IMR-90 (cell line): ENCODE measurements at regions not wholly inside any gene's neighbourhood (a gene's known extent, or its start where the extent isn't known, plus 50 kb on each side); places are given as distances from the start of the nearest gene placed in this dataset.

Source experiments
- ATAC-seq: fragments of 200-7000 bp; cut with Tn5 transposase; 2 replicates; pipeline ENCODE4 v1.9.1; 2020; ENCODE audit warnings: low read depth, mild to moderate bottlenecking, moderate library complexity
- BruUV-seq: library from RNA; stranded (reverse); fragments of 400-500 nt; replicated peaks from 2 replicates; lab custom pipeline; 2021; lab: Mats Ljungman, UMichigan
- CTCF ChIA-PET: fragments of 300-600 bp; formaldehyde crosslinking; extraction: SDS; loops from one replicate; lab custom pipeline; 2021; ENCODE audit warnings: antibody characterized with exemption; lab: Yijun Ruan, JAX
- POLR2A ChIA-PET: fragments of 300-600 bp; sonication (Branson Sonifier 250); formaldehyde crosslinking; loops from one replicate; lab custom pipeline; 2022; ENCODE audit warnings: antibody characterized with exemption; ENCODE audit not compliant: unreplicated experiment; lab: Charles Lee
- DNase-seq: peaks from one replicate; pipeline ENCODE4 v3.0.0; 2013
- H2AFZ ChIP-seq: replicated peaks from 2 replicates; pipeline ENCODE3; 2013; ENCODE audit warnings: low read length, mild to moderate bottlenecking; ENCODE audit not compliant: poor library complexity
- H2AK5ac ChIP-seq: 2 replicates; pipeline ENCODE4 v1.6.1; 2013; ENCODE audit warnings: low read depth, low read length, inconsistent platforms
- H2AK9ac ChIP-seq: replicated peaks from 2 replicates; pipeline ENCODE3; 2013; ENCODE audit warnings: mild to moderate bottlenecking, low read depth, low read length, moderate library complexity; ENCODE audit not compliant: poor library complexity
- H2BK120ac ChIP-seq: 2 replicates; pipeline ENCODE4 v1.6.1; 2013; ENCODE audit warnings: low read depth, low read length, inconsistent platforms
- H2BK15ac ChIP-seq: 3 replicates; pipeline ENCODE4 v1.6.1; 2013; ENCODE audit warnings: low read depth, low read length, inconsistent platforms
- H2BK20ac ChIP-seq: 2 replicates; pipeline ENCODE4 v1.6.1; 2013; ENCODE audit warnings: low read depth, mild to moderate bottlenecking, inconsistent platforms, low read length, moderate library complexity
- H2BK5ac ChIP-seq: 2 replicates; pipeline ENCODE4 v1.6.1; 2013; ENCODE audit warnings: mild to moderate bottlenecking, low read depth, low read length, inconsistent platforms; ENCODE audit not compliant: poor library complexity, severe bottlenecking
- H3K14ac ChIP-seq: replicated peaks from 2 replicates; pipeline ENCODE4 v1.6.1; 2013; ENCODE audit warnings: low read depth, low read length, inconsistent platforms
- H3K18ac ChIP-seq: 2 replicates; pipeline ENCODE4 v1.6.1; 2013; ENCODE audit warnings: low read depth, low read length, control low read depth
- H3K23ac ChIP-seq: 2 replicates; pipeline ENCODE4 v1.6.1; 2013; ENCODE audit warnings: low read depth, low read length, inconsistent platforms
- H3K27ac ChIP-seq: 2 replicates; pipeline ENCODE4 v1.5.1; 2013; ENCODE audit warnings: mild to moderate bottlenecking, control low read depth, low read length; ENCODE audit not compliant: insufficient read depth
- H3K27me3 ChIP-seq: 2 replicates; pipeline ENCODE4 v1.6.1; 2013; ENCODE audit warnings: low read length; ENCODE audit not compliant: control insufficient read depth, insufficient read depth
- H3K36me3 ChIP-seq: 2 replicates; pipeline ENCODE4 v1.6.1; 2013; ENCODE audit warnings: low read length, mixed read lengths; ENCODE audit not compliant: control insufficient read depth, insufficient read depth
- H3K4ac ChIP-seq: 2 replicates; pipeline ENCODE4 v1.6.1; 2013; ENCODE audit warnings: low read depth, low read length, inconsistent platforms
- H3K4me1 ChIP-seq: 2 replicates; pipeline ENCODE4 v1.6.1; 2013; ENCODE audit warnings: low read length, mixed read lengths; ENCODE audit not compliant: control insufficient read depth, insufficient read depth
- H3K4me2 ChIP-seq: 2 replicates; pipeline ENCODE4 v1.6.1; 2013; ENCODE audit warnings: low read depth, mild to moderate bottlenecking, control low read depth, low read length, moderate library complexity
- H3K4me3 ChIP-seq: 2 replicates; pipeline ENCODE4 v1.5.1; 2013; ENCODE audit warnings: low read depth, mild to moderate bottlenecking, control low read depth, low read length, moderate library complexity; ENCODE audit not compliant: insufficient read depth
- H3K56ac ChIP-seq: 2 replicates; pipeline ENCODE4 v1.6.1; 2013; ENCODE audit warnings: low read length, inconsistent platforms; ENCODE audit not compliant: insufficient read depth; ENCODE audit errors: extremely low read depth
- H3K79me1 ChIP-seq, 2 experiments: 2 replicates each; pipeline ENCODE4 v1.6.1; 2013; ENCODE audit warnings: low read length in 2 of 2, inconsistent platforms in 1 of 2, low read depth in 1 of 2
- H3K9ac ChIP-seq: 2 replicates; pipeline ENCODE4 v1.6.1; 2013; ENCODE audit warnings: low read depth, low read length, control low read depth
- H3K9me1 ChIP-seq: 2 replicates; pipeline ENCODE4 v1.6.1; 2013; ENCODE audit warnings: low read length, inconsistent platforms; ENCODE audit not compliant: insufficient read depth
- H3K9me3 ChIP-seq: 2 replicates; pipeline ENCODE4 v1.6.1; 2013; ENCODE audit warnings: low read length; ENCODE audit not compliant: control insufficient read depth, insufficient read depth
- H4K20me1 ChIP-seq: 2 replicates; pipeline ENCODE4 v1.6.1; 2013; ENCODE audit warnings: low read length, inconsistent platforms; ENCODE audit not compliant: insufficient read depth
- H4K5ac ChIP-seq: 2 replicates; pipeline ENCODE4 v1.6.1; 2013; ENCODE audit warnings: mild to moderate bottlenecking, low read depth, low read length, control low read depth
- H4K8ac ChIP-seq, 2 experiments: 2 replicates each; pipeline ENCODE4 v1.6.1; 2013; ENCODE audit warnings: low read depth in 2 of 2, low read length in 2 of 2, control low read depth in 1 of 2, inconsistent platforms in 1 of 2
- H4K91ac ChIP-seq: 2 replicates; pipeline ENCODE4 v1.6.1; 2013; ENCODE audit warnings: low read depth, low read length, inconsistent platforms; ENCODE audit not compliant: insufficient read depth
- BHLHE40 ChIP-seq: fragments of 150-350 bp; IDR thresholded peaks from 2 replicates; pipeline ENCODE4 v1.6.1; 2016; ENCODE audit warnings: mild to moderate bottlenecking, low read depth, low read length
- CEBPB ChIP-seq: IDR thresholded peaks from 2 replicates; pipeline ENCODE4 v1.6.1; 2012; ENCODE audit warnings: low read depth, low read length, improper control_type of control experiment
- CHD1 ChIP-seq: IDR thresholded peaks from 2 replicates; pipeline ENCODE4 v1.6.1; 2012; ENCODE audit warnings: low read depth, low read length, improper control_type of control experiment
- CTCF ChIP-seq: conservative IDR thresholded peaks from 2 replicates; pipeline ENCODE4 v1.5.1; 2012; ENCODE audit warnings: mild to moderate bottlenecking, low read depth, low read length, improper control_type of control experiment
- ELK1 ChIP-seq: fragments of 150-350 bp; IDR thresholded peaks from 2 replicates; pipeline ENCODE4 v1.6.1; 2016; ENCODE audit warnings: low read depth, mild to moderate bottlenecking, low read length, moderate library complexity, borderline replicate concordance
- FOS ChIP-seq: fragments of 150-350 bp; IDR thresholded peaks from 2 replicates; pipeline ENCODE4 v1.6.1; 2016; ENCODE audit warnings: low read depth, low read length
- MAFK ChIP-seq: IDR thresholded peaks from 2 replicates; pipeline ENCODE4 v1.6.1; 2012; ENCODE audit warnings: low read depth, low read length, improper control_type of control experiment
- MAZ ChIP-seq: IDR thresholded peaks from 2 replicates; pipeline ENCODE4 v1.6.1; 2012; ENCODE audit warnings: low read depth, mild to moderate bottlenecking, low read length, improper control_type of control experiment, moderate library complexity, borderline replicate concordance
- MXI1 ChIP-seq: IDR thresholded peaks from 2 replicates; pipeline ENCODE4 v1.6.1; 2012; ENCODE audit warnings: low read depth, mild to moderate bottlenecking, low read length, moderate library complexity, borderline replicate concordance
- NFE2L2 ChIP-seq: fragments of 150-350 bp; IDR thresholded peaks from 2 replicates; pipeline ENCODE4 v1.6.1; 2016; ENCODE audit warnings: low read depth, mild to moderate bottlenecking, low read length
- POLR2A ChIP-seq: IDR thresholded peaks from 2 replicates; pipeline ENCODE4 v1.6.1; 2012; ENCODE audit warnings: mild to moderate bottlenecking, low read depth, low read length
- RAD21 ChIP-seq: IDR thresholded peaks from 2 replicates; pipeline ENCODE4 v1.6.1; 2012; ENCODE audit warnings: low read length, improper control_type of control experiment
- RCOR1 ChIP-seq: IDR thresholded peaks from 2 replicates; pipeline ENCODE4 v1.6.1; 2012; ENCODE audit warnings: mild to moderate bottlenecking, low read length, improper control_type of control experiment; ENCODE audit not compliant: insufficient replicate concordance
- RFX5 ChIP-seq: IDR thresholded peaks from 2 replicates; pipeline ENCODE4 v1.8.0; 2012; ENCODE audit warnings: low read depth, mild to moderate bottlenecking, low read length, moderate library complexity
- SMC3 ChIP-seq: fragments of 150-350 bp; IDR thresholded peaks from 2 replicates; pipeline ENCODE4 v1.6.1; 2016; ENCODE audit warnings: low read depth, mild to moderate bottlenecking, antibody characterized with exemption, low read length, moderate library complexity
- USF2 ChIP-seq: fragments of 150-350 bp; IDR thresholded peaks from 2 replicates; pipeline ENCODE4 v1.6.1; 2017; ENCODE audit warnings: mild to moderate bottlenecking, antibody characterized with exemption, low read length, low read depth
- WGBS, 2 experiments: methylation state at CpG; one replicate each; pipeline versions ENCODE4 v1.1.5 to v1.1.7; 2013; ENCODE audit warnings: missing lambda C conversion rate in 2 of 2; ENCODE audit not compliant: insufficient read length in 1 of 2; ENCODE audit errors: extremely low coverage in 2 of 2; 5-methylcytosine and 5-hydroxymethylcytosine counted together
- dilution Hi-C: fragments of 300-500 bp; cut with HindIII; formaldehyde crosslinking; loops from one replicate; pipeline ENCODE4 v1.14.3; 2018; ENCODE audit warnings: low sequenced_read_pairs; ENCODE audit not compliant: unreplicated experiment
- in situ Hi-C: fragments of 300-500 bp; cut with MboI; formaldehyde crosslinking; loops from 3 replicates; pipeline ENCODE4 v1.14.3; 2019; ENCODE audit warnings: low sequenced_read_pairs, inconsistent platforms, mixed read lengths
- intact Hi-C: fragments of 100-400 bp; cut with micrococcal nuclease; formaldehyde crosslinking; loops from 2 replicates; pipeline ENCODE4 v1.10.0; 2022

- no peak overlapping the region for H4K5ac ChIP-seq
- TF ChIP-seq FOS (no peak), POLR2A (no peak), CHD1 (no peak), ELK1 (no peak), CEBPB (no peak), MAFK (no peak), BHLHE40 (no peak), NFE2L2 (no peak), RFX5 (no peak), MAZ (no peak), USF2 (no peak), RAD21 (no peak), RCOR1 (no peak), CTCF (no peak), SMC3 (no peak), MXI1 (no peak)
- no peak for ATAC-seq
- H3K4me2 ChIP-seq: no peak overlapping the region
- no peak overlapping the region for H3K4me3 ChIP-seq
- ChIA-PET POLR2A (no interaction called here), CTCF (no interaction called here)
- no peak overlapping the region for H3K56ac ChIP-seq
- H2BK20ac ChIP-seq: no peak overlapping the region
- H4K91ac ChIP-seq: no peak overlapping the region
- H3K14ac ChIP-seq: no peak overlapping the region
- no peak overlapping the region for H2BK120ac ChIP-seq
- H3K4me1 ChIP-seq: no peaks in the 10 kb centered on the region; the same call in 1 of the 2 replicates
- H3K36me3 ChIP-seq: no peaks in the 10 kb centered on the region
- no peak overlapping the region for H3K23ac ChIP-seq
- no peak overlapping the region for H3K18ac ChIP-seq
- no peak overlapping the region for H2AK9ac ChIP-seq
- WGBS, 2 experiments: 83% methylated on average over 3 of the region's 9 CpGs; no CpG with 5 or more reads in 1 of the 2 experiments
- no peaks in the 10 kb centered on the region for H4K20me1 ChIP-seq
- DNase-seq: no peak
- H2AK5ac ChIP-seq: no peak overlapping the region
- no peak overlapping the region for H2BK15ac ChIP-seq
- no TSS peak for BruUV-seq
- no peak overlapping the region for H3K9ac ChIP-seq
- dilution Hi-C loops (no loop called here), intact Hi-C loops (no loop called here), in situ Hi-C loops (no loop called here)
- H3K27ac ChIP-seq: no peak overlapping the region
- no peak overlapping the region for H3K4ac ChIP-seq
- H3K79me1 ChIP-seq: no peaks in the 10 kb centered on the region
- H4K8ac ChIP-seq: no peak overlapping the region
- H3K9me1 ChIP-seq: no peaks in the 10 kb centered on the region
- peaks cover 2% of the 10 kb centered on the region; the same call in 1 of the 2 replicates for H3K27me3 ChIP-seq
- no peaks in the 10 kb centered on the region for H3K9me3 ChIP-seq
- no peak overlapping the region for H2AFZ ChIP-seq
- H2BK5ac ChIP-seq: no peak overlapping the region
Measured at GRCh38 chr10:125260260-125260659, 99.9 kb upstream of the CTBP2 start.
